CD4-positive, alpha-beta T cell treated with Interleukin-10 for 1 hour (primary cell): ENCODE measurements at regions not wholly inside any gene's neighbourhood (a gene's known extent, or its start where the extent isn't known, plus 50 kb on each side); places are given as distances from the start of the nearest gene placed in this dataset.

Experiments used
- DNase-seq: peaks from one replicate; pipeline ENCODE4 v3.0.0-alpha.2; 2020

DNA sequence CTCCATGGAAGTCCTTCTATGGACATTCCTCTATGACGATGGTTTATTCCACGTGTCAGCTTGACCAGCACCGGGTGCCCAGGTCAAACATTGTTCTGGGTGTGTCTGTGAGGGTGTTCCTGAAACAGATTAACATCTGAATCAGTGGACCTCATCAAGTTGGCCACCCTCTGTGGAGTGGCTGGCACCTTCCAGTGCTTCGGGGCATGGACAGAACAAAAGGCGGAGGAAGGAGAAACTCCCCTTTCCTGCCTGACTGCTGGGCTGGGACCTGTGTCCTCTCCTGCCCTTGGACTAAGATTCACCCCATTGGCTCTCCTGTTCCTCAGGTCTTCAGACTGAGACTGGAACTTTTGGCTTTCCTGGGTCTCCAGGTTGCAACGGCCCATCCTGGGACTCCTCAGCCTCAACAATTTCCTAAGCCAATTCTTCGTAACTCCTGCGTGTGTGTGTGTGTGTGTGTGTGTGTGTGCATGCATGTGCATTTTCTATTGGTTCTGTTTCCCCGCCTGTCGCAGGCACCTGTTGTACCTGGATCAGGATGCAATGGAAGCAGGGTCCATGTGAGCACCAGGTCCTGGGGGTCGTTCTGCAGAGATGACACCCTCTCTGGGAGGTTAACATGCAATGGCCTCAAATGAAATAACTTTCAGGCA is 357.2 kb upstream of the SALL3 start:
- no peak for DNase-seq

DNA sequence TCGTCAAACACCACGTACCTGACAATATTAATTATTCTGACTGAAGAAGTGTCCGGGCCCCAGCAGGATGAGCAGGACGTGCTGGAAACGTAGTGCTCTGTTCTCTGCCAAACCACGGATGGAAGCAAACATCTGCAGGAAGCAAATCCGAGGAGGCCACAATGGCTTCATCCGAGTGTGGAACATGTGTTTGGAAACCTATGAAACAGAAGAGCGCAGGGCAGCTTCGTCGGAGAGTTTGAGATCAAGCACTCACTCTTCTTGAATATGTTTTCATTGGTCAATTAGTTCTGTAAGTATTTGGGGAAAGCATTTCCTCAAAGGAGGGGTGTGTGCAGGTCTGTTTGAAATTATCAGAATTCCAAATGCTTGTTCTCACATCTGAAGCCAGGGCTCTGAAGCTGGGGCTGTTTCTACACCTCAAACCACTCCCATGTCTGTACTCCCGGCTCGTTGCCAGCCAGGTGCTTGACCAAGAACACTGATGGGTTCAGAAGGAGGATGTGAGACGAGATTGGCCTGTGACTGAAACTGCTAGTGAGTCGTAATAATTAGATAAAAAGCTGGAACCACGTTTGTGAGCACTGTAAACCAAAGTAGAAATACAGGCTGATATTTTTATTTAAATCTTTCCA is 356.6 kb upstream of the SALL3 start:
- no peak for DNase-seq

DNA sequence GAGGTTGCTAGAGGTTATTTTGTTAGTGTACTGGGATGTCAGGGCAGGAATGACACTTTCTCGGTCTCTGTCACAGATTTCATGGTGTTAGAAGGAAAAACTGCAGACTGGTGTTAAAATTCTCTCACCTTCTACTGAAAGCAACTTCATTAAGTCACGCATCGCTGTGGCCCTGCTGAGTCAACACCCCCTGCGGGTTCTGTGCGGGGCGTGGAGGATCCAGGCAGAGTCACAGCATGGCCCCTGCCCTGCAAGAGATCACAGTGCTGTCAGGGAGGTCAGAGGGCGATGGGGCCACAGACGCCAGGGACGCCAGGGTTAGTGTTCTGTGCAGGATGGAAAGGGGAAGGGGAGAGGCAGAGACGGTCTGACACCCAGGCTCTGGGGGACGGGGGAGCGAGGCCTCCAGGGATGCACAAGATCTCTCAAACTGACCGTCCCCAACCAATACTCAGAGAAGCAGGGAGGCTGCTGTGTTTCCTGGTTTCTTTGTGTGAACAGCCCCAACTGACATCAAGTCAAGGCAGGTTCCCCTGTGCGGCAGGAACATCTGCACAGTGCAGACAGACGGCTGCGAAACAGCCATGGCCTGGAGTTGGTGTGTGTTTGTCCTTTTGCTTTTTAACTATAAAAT is 354.9 kb upstream of the SALL3 start:
- DNase-seq = no peak

- no peak for DNase-seq
These were observed 353.8 kb upstream of the SALL3 start for GRCh38 chr18:78625847-78626246.

GRCh38 chr18:78627551-78628346 is 351.9 kb upstream of the SALL3 start:
- DNase-seq = no peak

GRCh38 chr18:78629426-78629825 is 350.2 kb upstream of the SALL3 start:
- DNase-seq = no peak

GRCh38 chr18:78630356-78630755 is 349.3 kb upstream of the SALL3 start:
- DNase-seq = no peak

DNA sequence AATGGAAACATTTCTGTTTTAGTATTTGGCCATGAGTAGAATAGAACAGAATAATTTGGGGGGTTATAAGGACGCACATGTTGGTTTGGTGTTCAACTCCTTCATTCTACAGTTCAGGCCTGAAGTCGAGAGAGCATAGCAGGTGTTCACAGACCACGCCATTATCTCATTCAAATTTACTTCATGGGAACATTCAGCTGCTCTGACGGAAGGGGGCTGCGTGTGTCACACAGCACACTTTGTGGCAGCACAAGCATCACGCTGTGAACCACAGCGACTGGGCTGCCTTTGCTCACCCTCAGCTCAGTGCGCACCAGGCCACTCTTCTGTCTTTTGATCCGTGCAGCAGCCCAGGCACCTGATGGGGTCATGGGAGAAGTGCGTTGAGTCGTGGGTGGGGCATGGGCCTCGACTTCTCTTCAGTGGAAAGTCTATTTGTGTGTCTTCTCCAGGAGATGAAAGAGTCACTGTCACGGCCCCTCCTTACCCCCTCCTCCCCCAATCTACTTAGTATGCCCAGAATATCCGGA is 348.6 kb upstream of the SALL3 start:
- DNase-seq = no peak

- DNase-seq = no peak
These were observed 347.5 kb upstream of the SALL3 start for GRCh38 chr18:78632111-78632541.

GRCh38 chr18:78634061-78634696 is 345.4 kb upstream of the SALL3 start:
- DNase-seq = no peak

DNA sequence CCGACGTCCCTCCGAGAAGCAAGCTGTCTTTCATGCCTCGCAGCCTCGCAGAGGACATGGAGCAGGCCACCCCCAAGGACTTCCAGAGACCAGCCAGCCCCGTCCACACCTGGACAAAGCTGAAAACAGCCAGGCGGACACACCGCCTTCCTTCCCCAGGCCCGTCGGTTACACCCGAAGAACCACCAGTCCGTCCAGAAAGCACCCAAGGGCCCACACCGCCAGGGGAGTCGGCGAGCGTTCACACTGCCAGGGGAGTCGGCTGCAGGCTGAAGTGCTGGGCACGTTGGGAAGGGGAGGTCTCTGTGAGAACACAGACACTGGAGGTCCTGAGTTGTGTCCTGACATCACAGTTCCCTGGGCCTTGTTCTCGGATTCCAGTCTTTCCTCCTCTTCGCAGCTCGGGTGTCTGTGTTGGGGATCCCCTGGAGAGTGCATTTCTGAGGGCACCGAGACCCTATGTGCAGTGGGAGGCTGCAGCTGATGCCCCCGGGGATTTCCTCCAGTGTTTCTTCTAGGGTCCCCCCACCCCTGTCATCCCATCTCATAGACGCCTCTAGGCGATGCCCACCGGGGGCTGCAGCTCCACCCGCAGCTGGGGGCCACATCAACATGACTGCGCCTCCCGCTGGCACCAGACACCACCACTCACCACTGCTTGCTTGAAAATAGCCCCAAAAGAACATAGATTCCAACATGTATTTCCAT is 344.4 kb upstream of the SALL3 start:
- no peak for DNase-seq

- no peak for DNase-seq
These were observed 343.4 kb upstream of the SALL3 start for GRCh38 chr18:78636260-78636659.

DNA sequence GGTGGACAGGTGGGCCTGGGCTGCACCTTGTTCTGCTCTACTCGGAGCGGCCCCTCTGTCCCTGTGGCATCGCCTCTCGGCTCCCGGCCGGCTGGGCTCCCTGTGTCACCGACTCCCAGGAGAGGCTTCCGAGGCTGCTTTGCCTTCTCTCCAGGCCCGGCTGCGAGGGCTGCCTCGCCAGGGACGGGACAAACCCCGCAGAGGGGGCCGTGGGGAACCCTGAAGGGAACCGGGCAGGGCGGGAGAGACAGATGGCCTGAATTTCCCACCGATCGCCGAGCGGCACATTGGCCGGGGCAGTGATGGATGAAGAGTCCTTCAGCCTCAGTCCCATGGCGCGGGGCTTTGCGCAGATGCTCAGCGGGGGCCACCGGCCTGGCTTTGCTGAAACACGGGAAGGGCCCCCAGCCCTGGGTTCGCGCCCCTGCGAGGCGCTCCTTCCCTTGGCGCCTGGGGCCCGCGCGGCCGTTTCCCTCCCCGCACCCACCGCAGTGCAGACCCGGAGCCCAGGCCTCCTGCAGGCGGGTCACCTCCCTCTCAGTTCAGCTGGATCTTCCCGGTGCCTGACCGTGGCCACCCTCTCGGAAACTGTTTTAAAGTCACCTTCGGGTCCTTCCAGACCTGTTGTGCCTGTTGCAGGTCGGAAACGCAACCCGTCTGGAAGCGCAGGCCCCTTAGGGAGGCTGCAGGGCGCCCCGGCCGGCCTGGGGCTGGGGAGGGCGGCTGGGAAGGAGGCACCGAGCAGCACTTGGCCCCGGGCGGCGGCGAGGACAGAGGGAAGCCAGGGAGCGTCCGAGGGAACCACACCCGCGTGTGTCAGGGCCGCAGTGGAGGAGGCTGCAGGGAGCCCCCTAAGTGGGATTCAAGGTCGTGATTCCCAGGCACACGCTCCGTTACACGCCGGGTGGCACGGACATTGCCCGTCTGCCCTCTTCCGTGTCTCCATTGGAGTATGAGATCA is 341.9 kb upstream of the SALL3 start:
- DNase-seq = no peak

DNA sequence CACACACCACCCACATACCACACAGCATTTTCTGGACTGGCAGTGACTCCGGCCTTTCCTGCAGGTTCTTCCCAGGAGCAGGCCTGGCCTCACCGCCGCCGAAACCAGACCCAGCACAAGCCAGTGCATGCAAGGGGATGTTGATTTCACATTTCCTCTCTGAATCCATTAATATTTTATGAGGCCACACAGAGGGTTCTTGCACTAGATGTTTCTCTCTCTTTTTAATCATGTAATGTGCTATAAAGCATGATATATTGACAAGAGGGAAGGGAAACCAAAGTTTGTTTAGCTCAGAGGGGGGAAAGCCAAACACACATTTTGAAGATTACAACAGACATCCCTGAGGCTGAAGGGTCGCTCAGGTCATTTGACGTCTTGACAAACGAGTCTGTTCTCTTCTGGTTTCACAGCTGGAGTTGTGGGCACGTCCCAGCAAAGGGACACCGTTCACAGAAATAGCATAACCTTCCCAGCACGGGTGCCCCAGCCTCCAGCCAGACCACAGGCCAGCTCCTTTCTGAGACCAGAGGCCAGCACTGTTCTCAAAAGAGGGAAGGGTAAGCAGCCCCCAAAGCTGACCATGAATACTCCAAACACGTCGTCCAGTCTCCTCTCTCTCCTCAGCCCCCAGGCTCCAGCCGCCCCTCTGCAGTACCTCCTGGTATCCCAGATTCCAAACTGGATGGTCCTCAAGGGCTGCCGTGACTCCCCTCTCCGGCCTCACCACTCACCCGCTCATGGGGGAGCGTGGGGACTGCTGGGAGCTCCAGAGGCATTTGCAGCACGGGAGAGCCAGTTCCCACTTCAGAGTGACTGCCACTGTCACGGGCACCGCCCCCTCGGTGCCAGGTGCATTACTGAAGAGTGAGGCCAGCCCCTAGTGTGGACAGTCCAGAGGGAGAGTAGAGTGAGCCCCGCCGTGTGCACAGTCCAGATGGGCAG is 340.3 kb upstream of the SALL3 start:
- no peak for DNase-seq

DNA sequence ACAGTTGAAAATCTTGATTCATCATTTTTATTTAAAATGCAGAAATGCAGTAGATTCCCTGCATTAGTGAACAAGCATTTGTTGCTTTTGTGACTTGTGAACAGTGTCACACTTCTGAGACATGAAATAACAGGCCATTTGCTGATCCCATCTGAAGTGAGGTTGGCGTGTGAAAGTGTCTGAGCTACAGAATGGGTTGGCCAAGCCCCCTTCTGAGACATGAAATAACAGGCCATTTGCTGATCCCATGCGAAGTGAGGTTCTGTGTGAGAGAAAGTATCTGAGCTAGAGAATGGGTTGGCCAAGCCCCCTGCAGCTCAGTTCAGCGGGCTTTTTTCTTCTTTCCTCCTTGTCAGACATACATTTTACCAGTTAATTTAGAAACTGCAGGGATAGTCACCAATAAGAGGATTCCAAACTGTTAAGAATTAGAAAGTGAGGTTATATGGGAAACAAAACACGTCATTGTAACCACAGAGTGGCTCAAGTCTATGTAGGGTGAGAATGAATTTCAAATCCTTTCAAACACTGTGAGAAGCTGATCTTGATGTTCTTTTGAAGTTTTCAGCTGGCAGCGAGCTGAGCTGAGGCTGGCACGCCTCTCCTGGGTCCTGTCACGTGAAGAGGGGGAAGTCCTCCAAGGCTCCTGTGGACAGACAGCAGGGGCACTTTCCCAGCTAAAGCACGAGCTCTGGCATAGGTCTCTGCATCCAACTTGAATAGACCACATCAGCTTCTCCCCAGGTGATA is 339.2 kb upstream of the SALL3 start:
- no peak for DNase-seq

- no peak for DNase-seq
These were observed 337.9 kb upstream of the SALL3 start for GRCh38 chr18:78641689-78642231.

- DNase-seq = no peak
These were observed 337.2 kb upstream of the SALL3 start for GRCh38 chr18:78642296-78642951.

- DNase-seq = peak; percentile 40
These were observed 336.6 kb upstream of the SALL3 start for GRCh38 chr18:78643004-78643403.
